ENCODE measurements at regions not wholly inside any gene's neighbourhood (a gene's known extent, or its start where the extent isn't known, plus 50 kb on each side); places are given as distances from the start of the nearest gene placed in this dataset.
"Not testable (repeated sequence)": the region's sequence is repeated elsewhere in the genome, so short reads cannot be mapped to it uniquely, and the experiment has no call there.

DNA sequence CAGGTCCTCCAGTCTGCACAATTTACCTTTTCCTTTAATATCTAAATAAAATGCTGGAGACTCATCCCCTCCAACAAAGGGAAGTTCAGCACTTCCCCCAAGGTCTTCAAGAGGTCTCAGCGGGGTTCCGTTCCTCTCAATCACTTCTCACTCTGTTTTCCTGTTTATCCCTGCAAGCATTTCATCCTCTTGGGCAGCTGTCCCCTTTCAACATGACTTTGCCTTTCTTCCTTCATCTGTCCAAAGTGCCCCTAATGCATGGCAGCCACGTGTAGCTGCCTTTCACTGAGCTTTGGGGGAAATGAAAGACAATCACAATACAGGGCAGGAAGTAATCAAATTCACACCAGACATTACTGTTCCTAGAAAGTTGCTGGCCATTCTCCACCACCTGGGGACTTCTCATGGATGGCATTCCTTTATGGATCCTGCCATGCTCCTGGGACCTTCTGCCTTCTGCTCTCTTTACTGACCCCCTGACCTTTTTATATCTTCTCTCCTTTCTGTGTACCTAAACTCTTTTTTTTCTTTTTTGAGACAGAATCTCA is 79.7 kb upstream of the USP9X start:
- Mint-ChIP-seq H3K27me3 (no peaks in the 10 kb centered on the region), H3K36me3 (ENCODE audit: low read depth) (no peaks in the 10 kb centered on the region), H3K9me3 (no peaks in the 10 kb centered on the region), H3K4me3 (no peak overlapping the region), H3K27ac (no peak overlapping the region), H3K4me1 (ENCODE audit: low read depth) (peaks cover 16% of the 10 kb centered on the region)

DNA sequence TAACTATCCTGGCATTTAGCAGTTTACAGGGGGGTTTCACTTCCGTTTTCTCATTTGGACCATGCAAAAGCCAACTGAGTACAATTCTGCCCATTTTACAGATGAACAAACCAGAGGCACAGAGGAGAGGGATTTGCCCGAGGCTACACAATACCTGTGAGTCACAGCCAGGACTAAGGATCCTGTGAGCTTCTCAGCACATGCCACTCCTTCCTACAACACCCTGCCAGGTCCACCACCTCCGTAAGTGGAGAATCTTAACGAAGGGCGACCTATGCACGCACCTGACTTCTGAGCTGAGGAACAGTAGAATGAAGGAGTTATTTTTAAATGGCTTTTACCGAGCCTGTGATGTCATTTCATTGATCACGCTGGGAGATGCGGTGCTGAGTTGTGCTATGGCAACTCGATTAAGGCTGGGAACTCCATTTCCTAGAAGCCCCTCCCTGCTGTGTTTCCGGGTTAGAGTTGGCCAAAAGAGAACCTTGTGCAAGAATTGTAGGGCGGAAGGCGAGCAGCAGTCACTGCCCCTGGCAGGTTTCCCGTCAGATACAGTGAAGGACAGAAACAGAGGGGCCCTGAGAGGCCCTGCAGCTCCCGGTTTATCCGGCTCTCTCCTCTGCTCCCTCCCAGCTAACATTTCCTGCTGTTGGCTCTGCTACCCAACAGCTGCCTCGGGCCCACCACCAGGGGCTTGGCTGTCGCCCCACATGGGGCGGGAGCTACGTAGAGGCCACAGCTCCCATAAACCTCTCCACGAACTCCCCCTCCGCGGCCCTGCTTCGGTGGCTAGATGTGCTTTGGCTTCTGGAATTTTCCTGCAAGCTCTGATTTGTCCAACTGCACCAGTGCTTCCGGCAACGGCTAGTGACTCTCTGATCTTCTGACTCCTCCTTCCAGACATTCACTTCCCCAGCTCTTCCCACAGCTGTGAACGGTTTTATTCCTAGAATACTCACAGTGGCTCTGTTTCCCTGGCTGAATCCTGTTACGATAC is 75.1 kb upstream of the USP9X start:
- peak overlapping the region; percentile 52 for H3K4me3 Mint-ChIP-seq
- H3K27me3 Mint-ChIP-seq: no peaks in the 10 kb centered on the region
- no peaks in the 10 kb centered on the region for H3K36me3 Mint-ChIP-seq (ENCODE audit: low read depth)
- H3K4me1 Mint-ChIP-seq (ENCODE audit: low read depth): peaks cover 31% of the 10 kb centered on the region
- peak overlapping the region; percentile 76 for H3K27ac Mint-ChIP-seq
- no peaks in the 10 kb centered on the region for H3K9me3 Mint-ChIP-seq

DNA sequence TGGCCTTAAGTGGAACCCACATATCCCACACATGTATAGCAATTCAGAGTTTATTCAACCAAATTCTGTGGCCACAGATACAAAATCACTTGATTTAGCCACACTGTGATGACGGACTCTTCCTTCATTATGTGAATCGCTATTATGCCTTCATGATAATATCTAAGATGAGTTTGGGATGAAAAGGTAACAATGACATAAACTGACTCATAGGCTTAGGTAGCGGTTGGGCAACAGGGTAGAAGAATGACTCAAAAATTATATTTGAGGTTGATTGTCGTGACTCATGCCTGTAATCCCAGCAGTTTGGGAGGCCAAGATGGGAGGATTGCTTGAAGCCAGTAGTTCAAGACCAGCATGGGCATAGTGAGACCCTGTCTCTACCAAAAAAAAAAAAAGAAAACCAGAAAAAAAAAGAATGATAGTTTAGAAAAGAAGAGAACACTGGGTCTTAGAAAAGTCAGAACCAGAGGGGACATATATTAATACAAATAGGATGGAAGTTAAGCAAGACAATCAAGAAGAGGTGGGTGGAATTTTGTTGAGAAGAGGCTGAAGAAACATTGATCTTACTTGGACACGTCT is 70.4 kb upstream of the USP9X start:
- Mint-ChIP-seq H3K4me1 (ENCODE audit: low read depth) (peaks cover 22% of the 10 kb centered on the region), H3K9me3 (no peaks in the 10 kb centered on the region), H3K36me3 (ENCODE audit: low read depth) (no peaks in the 10 kb centered on the region), H3K27ac (peak overlapping the region; percentile 28), H3K4me3 (no peak overlapping the region), H3K27me3 (no peaks in the 10 kb centered on the region)

DNA sequence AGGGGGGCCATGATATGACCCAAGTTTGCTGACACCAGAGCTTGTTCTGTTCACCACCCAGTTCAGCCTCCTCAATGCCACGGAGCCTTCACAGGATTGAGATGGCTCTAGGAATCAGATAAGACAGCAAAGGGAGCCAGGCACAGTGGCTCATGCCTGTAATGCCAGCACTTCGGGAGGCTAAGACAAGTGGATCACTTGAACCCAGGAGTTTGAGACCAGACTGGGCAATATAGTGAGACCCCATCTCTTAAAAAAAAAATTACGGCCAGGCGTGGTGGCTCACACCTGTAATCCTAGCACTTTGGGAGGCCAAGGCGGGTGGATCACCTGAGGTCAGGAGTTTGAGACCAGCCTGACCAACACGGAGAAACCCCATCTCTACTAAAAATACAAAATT is 67.5 kb upstream of the USP9X start:
- not testable (repeated sequence) for H3K27ac Mint-ChIP-seq; H3K27me3 Mint-ChIP-seq; H3K4me3 Mint-ChIP-seq; H3K9me3 Mint-ChIP-seq; H3K36me3 Mint-ChIP-seq (ENCODE audit: low read depth)
- peaks cover 11% of the 10 kb centered on the region for H3K4me1 Mint-ChIP-seq (ENCODE audit: low read depth)

DNA sequence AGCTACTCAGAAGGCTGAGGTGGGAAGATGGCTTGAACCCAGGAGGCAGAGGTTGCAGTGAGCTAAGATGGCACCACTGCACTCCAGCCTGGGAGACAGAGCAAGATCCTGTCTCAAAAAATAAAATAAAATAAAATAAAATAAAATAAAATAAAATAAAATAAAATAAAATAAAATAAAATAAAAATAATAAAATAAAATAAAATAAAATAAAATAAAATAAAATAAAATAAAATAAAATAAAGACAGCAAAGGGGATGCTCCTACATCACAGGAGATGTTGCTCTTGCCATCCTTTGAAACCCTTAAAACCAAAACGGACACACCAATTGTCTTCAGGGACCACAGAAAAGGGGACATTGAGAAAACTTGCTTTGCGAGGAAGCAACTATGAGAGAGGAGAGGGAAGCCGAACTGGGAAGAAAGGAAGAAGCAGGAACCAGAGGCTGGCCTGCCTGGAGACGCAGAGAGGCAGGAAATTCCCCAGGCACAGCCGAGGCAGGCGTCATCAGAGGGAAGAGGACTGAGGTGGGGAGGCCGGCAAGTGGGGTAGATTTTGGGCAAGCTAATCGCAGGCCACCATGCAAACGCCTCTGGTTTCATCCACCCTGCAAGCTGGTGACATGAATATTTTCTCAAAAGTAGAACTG is 66.7 kb upstream of the USP9X start:
- Mint-ChIP-seq H3K27ac (peak overlapping the region; percentile 36), H3K4me1 (ENCODE audit: low read depth) (peaks cover 11% of the 10 kb centered on the region)
- not testable (repeated sequence) for H3K9me3 Mint-ChIP-seq; H3K4me3 Mint-ChIP-seq; H3K36me3 Mint-ChIP-seq (ENCODE audit: low read depth); H3K27me3 Mint-ChIP-seq

DNA sequence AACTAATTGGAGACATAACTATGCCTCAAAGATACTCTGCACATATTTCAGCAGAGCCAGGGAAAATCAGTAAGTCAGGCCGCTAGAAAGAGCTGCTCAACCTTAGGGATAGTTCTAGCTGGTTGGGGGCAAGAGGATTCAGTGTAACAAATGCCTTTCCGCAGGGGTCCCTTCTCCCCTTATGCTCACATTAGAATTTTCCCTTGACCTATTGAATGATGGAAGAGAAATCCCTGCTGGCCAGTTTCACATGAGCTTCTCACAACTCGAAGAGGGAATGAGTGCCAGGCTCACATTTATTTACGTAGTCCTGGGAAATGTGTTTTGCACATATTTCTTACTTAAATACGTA is 66.2 kb upstream of the USP9X start:
- H3K4me1 Mint-ChIP-seq (ENCODE audit: low read depth): peaks cover 11% of the 10 kb centered on the region
- H3K36me3 Mint-ChIP-seq (ENCODE audit: low read depth): no peaks in the 10 kb centered on the region
- H3K27me3 Mint-ChIP-seq: no peaks in the 10 kb centered on the region
- H3K27ac Mint-ChIP-seq: no peak overlapping the region
- no peak overlapping the region for H3K4me3 Mint-ChIP-seq
- no peaks in the 10 kb centered on the region for H3K9me3 Mint-ChIP-seq

DNA sequence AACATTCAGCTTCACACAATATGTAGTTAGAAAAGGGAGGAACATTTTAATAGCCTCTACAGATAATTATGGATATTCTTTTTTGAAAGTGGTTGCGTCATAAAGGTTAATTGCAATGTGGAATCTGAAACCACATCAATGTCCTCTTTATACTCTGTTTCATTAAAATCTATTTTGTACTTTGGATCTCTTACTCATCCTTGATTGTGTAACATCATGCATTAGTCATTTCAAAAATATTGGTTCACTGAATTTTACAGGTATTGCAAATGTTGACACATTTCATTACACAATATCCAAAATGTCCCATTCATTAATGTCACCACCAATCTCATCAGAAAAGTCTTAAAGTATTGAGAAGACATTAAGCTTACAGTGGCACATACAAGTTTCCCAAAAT is 62.7 kb upstream of the USP9X start:
- Mint-ChIP-seq H3K4me1 (ENCODE audit: low read depth) (no peaks in the 10 kb centered on the region), H3K9me3 (no peaks in the 10 kb centered on the region), H3K36me3 (ENCODE audit: low read depth) (no peaks in the 10 kb centered on the region), H3K27me3 (no peaks in the 10 kb centered on the region), H3K27ac (no peak overlapping the region), H3K4me3 (no peak overlapping the region)

DNA sequence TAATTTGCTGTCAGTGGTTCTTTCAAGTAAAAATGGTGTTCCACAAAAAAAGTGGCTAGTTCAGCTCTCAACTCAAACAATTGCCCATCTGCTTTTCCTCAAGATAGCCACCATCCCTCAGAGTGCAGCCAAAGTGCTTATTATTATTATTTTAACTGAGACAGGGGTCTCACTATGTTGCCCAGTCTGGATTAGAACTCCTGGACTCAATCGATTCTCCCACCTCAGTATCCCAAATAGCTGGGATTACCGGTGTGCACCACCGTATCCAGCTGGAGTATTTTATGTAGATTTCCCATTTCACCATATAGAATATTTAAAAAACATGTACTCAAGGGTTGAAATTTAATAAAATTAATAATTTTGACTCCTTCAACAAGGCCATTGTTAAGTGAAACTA is 62.1 kb upstream of the USP9X start:
- Mint-ChIP-seq H3K27me3 (no peaks in the 10 kb centered on the region), H3K27ac (no peak overlapping the region), H3K4me1 (ENCODE audit: low read depth) (no peaks in the 10 kb centered on the region), H3K4me3 (no peak overlapping the region), H3K9me3 (no peaks in the 10 kb centered on the region), H3K36me3 (ENCODE audit: low read depth) (no peaks in the 10 kb centered on the region)

DNA sequence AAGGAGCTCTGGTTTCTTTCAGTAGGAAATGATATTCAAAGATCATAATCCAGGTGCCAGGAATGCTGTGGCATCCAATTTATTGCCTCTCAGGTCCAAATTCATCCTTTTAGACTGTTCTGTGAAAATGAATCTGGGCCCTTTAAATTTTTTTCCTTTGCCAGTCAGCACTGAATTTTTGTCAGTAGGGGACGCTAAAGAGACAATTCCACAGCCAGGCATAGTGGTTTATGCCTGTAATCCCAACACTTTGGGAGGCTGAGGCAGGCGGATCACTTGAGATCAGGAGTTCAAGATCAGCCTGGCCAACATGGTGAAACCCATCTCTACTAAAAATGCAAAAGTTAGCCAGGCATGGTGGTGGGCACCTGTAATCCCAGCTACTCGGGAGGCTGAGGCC is 60.9 kb upstream of the USP9X start:
- not testable (repeated sequence) for H3K4me3 Mint-ChIP-seq; H3K27ac Mint-ChIP-seq; H3K36me3 Mint-ChIP-seq (ENCODE audit: low read depth); H3K9me3 Mint-ChIP-seq; H3K4me1 Mint-ChIP-seq (ENCODE audit: low read depth); H3K27me3 Mint-ChIP-seq

DNA sequence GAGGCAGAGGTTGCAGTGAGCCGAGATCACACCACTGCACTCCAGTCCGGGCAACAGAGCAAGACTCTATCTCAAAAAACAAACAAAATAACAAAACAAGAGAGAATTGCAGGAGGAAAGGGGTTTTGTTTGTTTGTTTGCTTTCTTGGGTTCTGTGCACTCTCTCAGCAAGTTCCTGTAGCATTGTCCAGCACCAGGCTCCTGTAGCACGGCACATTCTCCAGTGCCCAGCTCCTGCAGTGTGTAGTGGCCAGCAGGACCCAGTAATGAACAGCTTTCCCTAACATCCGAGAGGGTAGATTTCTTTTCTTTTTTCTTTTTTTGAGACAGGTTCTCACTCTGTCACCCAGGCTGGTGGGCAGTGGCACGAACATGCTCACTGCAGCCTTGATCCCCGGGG is 60.5 kb upstream of the USP9X start:
- H3K27ac Mint-ChIP-seq: no peak overlapping the region
- H3K9me3 Mint-ChIP-seq: no peaks in the 10 kb centered on the region

DNA sequence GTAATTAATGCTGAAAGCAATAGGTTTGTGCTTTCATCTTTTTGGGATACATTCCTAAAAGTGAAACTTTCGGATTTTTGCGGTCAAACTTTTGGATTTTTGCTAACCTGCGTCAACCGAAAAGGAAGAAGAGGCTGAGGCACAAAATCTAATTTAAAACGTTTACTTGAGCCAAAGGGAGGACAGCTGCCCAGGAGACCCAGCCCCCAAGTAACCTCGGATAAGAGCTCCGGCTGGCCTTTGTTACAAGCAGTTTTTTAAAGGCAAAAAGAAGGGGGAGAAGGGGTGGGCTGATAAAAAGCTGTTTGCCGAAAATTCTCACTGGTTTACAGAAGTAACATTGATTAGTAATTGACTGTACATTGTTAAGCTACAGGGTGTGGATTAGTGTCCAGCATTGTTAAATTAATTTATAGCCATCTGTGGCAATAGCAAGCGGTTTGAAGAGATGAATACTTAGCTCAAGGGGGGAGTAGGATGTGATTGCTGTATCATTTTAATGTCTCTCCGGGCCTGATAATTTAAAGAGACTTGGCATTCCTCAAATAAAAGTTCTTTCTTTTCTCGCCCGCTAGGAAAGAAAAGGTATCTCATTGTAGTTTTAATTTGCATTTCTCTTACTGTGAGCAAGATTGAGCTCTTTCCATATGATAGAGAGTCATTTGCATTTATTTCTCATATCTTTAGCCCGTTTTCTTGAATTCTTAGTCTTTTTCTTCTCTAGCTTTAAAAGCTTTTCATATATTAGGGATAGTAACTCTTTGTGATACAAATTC is 59.1 kb upstream of the USP9X start:
- H3K4me1 Mint-ChIP-seq (ENCODE audit: low read depth): no peaks in the 10 kb centered on the region
- no peaks in the 10 kb centered on the region for H3K9me3 Mint-ChIP-seq
- no peaks in the 10 kb centered on the region for H3K27me3 Mint-ChIP-seq
- no peaks in the 10 kb centered on the region for H3K36me3 Mint-ChIP-seq (ENCODE audit: low read depth)
- no peak overlapping the region for H3K27ac Mint-ChIP-seq
- no peak overlapping the region for H3K4me3 Mint-ChIP-seq

More for the DNA sequence above, 60.5 kb upstream of the USP9X start:
- Mint-ChIP-seq H3K4me3 (no peak overlapping the region), H3K27me3 (no peaks in the 10 kb centered on the region), H3K36me3 (ENCODE audit: low read depth) (no peaks in the 10 kb centered on the region), H3K4me1 (ENCODE audit: low read depth) (no peaks in the 10 kb centered on the region)

DNA sequence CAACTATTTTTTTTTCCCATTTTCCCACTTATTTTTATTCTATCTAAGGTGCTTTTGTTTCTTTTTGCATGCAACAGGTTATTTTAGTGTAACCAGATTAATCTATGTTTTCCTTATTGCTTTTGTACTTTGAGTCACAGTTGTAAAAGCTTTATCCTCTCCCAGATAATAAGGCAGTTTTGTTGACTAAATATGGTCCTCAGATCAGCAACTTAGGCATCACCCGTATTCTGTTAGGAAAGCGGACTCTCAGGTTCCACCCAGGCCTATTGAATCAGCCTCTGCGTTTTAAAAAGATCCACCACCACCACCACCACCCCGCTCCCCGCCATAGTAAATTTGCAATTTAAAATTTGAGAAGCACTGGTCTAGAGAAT is 58.6 kb upstream of the USP9X start:
- no peaks in the 10 kb centered on the region for H3K36me3 Mint-ChIP-seq (ENCODE audit: low read depth)
- H3K4me1 Mint-ChIP-seq (ENCODE audit: low read depth): no peaks in the 10 kb centered on the region
- H3K9me3 Mint-ChIP-seq: no peaks in the 10 kb centered on the region
- H3K27me3 Mint-ChIP-seq: no peaks in the 10 kb centered on the region
- no peak overlapping the region for H3K4me3 Mint-ChIP-seq
- no peak overlapping the region for H3K27ac Mint-ChIP-seq

DNA sequence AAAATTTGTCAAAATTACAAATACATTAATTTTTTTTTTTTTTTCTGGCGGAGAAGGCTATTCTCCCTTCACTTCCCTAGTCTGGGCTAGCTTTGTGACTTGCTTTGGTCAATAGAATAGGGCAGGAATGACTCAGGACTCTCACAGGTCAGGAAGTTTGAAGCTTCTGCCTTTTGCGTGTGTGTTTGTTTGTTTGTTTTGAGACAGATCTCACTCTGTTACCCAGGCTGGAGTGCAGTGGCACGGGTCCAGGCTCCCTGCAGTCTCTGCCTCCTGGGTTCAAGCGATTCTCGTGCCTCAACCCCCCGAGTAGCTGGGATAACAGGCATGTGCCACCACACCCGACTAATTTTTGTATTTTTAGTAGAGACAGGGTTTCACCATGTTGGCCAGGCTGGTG is 55.9 kb upstream of the USP9X start:
- Mint-ChIP-seq H3K4me1 (ENCODE audit: low read depth) (no peaks in the 10 kb centered on the region), H3K9me3 (no peaks in the 10 kb centered on the region), H3K27me3 (no peaks in the 10 kb centered on the region), H3K36me3 (ENCODE audit: low read depth) (no peaks in the 10 kb centered on the region), H3K4me3 (no peak overlapping the region), H3K27ac (no peak overlapping the region)

DNA sequence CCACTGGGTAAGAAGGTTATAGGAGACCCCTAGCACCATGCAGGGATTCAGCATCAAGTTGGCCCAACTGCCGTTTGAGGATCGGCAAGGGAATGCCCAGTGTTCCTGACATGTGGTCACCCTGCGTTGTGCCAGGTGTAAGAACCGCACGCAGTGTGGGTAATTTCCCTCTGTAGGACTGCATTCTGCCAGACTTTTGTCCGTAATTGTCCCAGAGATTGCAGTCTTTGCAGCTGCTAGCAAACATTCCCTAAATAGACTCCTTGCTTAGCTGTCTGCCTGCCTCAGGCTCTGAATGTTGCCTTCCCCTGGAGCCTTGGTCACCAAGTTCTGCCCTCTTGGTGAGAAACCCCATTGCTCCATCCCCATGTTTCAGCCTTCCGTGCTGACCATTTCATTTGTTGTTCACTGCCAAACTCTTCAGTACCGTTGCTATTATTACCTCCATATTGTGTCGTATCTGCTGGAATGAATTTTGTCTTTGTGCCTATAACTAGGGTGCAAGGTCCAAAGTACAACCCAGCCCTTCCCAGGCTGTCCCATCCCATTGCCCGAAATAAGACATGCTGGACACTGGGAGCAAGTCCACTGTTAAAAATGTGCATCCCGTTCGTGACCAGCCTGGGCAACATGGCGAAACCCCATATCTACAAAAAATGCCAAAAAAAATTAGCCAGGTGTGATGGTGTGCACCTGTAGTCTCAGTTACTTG is 53.8 kb upstream of the USP9X start:
- no peaks in the 10 kb centered on the region for H3K27me3 Mint-ChIP-seq

More for the DNA sequence above, 53.8 kb upstream of the USP9X start:
- Mint-ChIP-seq H3K27ac (no peak overlapping the region), H3K4me1 (ENCODE audit: low read depth) (no peaks in the 10 kb centered on the region), H3K4me3 (no peak overlapping the region), H3K36me3 (ENCODE audit: low read depth) (no peaks in the 10 kb centered on the region), H3K9me3 (no peaks in the 10 kb centered on the region)
